PFSK-1 (cell line): ENCODE measurements at regions not wholly inside any gene's neighbourhood (a gene's known extent, or its start where the extent isn't known, plus 50 kb on each side); places are given as distances from the start of the nearest gene placed in this dataset.

Experiments used
- POLR2AphosphoS5 ChIP-seq: IDR thresholded peaks from 2 replicates; pipeline ENCODE4 v1.6.1; 2012; ENCODE audit warnings: low read depth, mild to moderate bottlenecking, control low read depth, low read length, moderate library complexity
- REST ChIP-seq, 2 experiments: IDR thresholded peaks; 2 replicates each; pipeline versions ENCODE4 v1.6.1 to v1.8.0; 2011 to 2012; ENCODE audit warnings: low read depth in 2 of 2, low read length in 2 of 2, control low read depth in 1 of 2, inconsistent platforms in 1 of 2, mild to moderate bottlenecking in 1 of 2, moderate library complexity in 1 of 2; ENCODE audit not compliant: insufficient read depth in 1 of 2
- SIN3A ChIP-seq: IDR thresholded peaks from 2 replicates; pipeline ENCODE4 v1.6.1; 2012; ENCODE audit warnings: mild to moderate bottlenecking, low read length, moderate library complexity, borderline replicate concordance; ENCODE audit not compliant: insufficient read depth

GRCh38 chr13:103794526-103794925 is 728.3 kb upstream of the SLC10A2 start:
- TF ChIP-seq POLR2AphosphoS5 (no peak), REST (IDR thresholded peaks at IDR 0.05; ENCODE audit: insufficient read depth in 1 of 2, low read depth in 2 of 2, low read length in 2 of 2) (no peak), SIN3A (no peak)
